Peyer's patch (tissue), 4 donors: ENCODE measurements at regions not wholly inside any gene's neighbourhood (a gene's known extent, or its start where the extent isn't known, plus 50 kb on each side); places are given as distances from the start of the nearest gene placed in this dataset.

ENCODE experiments used
- POLR2A ChIP-seq, 2 donors: fragments of 450-650 bp; IDR thresholded peaks; one replicate each; pipeline ENCODE4 v1.5.1; 2017; ENCODE audit warnings: antibody characterized with exemption in 2 of 2, mild to moderate bottlenecking in 2 of 2, moderate library complexity in 2 of 2
- TF ChIP-seq, protein P1 (sequence below), 6 experiments: fragments of 450-650 bp in 4 of 6; fragments of 200-600 bp in 2 of 6; sonication (generic) in 1 of 6; IDR thresholded peaks; one replicate each; pipeline ENCODE4 v1.5.1; 2017 to 2019; ENCODE audit warnings: antibody characterized with exemption in 6 of 6, mild to moderate bottlenecking in 3 of 6, moderate library complexity in 1 of 6

DNA sequence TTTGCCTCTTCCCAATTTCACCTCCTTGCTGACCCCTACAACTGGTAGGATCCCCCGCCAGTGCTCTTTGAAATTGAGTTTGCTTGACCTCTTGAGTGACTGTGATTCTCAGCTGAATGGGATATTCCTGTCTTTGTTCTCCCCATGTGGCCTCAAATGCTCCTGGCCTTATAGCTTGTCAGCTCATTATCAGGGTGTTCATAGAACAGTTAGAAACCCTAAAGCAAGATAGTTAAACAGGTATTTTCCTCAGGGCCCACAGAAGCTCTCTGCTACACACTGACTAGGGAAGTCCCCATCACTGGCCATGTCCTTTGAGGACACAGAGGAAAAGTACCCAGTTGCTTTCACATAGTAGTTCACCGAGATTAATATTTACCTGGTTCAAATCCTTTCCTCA, 211.5 kb upstream of the DTNBP1 start:
- no peak for TF ChIP-seq POLR2A (IDR thresholded peaks at IDR 0.05)
- TF ChIP-seq, protein P1, sequence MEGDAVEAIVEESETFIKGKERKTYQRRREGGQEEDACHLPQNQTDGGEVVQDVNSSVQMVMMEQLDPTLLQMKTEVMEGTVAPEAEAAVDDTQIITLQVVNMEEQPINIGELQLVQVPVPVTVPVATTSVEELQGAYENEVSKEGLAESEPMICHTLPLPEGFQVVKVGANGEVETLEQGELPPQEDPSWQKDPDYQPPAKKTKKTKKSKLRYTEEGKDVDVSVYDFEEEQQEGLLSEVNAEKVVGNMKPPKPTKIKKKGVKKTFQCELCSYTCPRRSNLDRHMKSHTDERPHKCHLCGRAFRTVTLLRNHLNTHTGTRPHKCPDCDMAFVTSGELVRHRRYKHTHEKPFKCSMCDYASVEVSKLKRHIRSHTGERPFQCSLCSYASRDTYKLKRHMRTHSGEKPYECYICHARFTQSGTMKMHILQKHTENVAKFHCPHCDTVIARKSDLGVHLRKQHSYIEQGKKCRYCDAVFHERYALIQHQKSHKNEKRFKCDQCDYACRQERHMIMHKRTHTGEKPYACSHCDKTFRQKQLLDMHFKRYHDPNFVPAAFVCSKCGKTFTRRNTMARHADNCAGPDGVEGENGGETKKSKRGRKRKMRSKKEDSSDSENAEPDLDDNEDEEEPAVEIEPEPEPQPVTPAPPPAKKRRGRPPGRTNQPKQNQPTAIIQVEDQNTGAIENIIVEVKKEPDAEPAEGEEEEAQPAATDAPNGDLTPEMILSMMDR (IDR thresholded peaks at IDR 0.05), result no peak
